Endothelial cell of umbilical vein (primary cell): ENCODE measurements at regions not wholly inside any gene's neighbourhood (a gene's known extent, or its start where the extent isn't known, plus 50 kb on each side); places are given as distances from the start of the nearest gene placed in this dataset.

Source experiments
- BruUV-seq: library from RNA; stranded (reverse); fragments of 400-500 nt; replicated peaks from 2 replicates; lab custom pipeline; 2021; lab: Mats Ljungman, UMichigan
- CTCF ChIA-PET: fragments of 300-600, 350-600 bp; sonication (Branson Sonifier 250); formaldehyde crosslinking; loops from one replicate; lab custom pipeline; 2021; ENCODE audit warnings: antibody characterized with exemption, inconsistent platforms; lab: Charles Lee
- POLR2A ChIA-PET: fragments of 300-600, 350-600 bp; sonication (Branson Sonifier 250); formaldehyde crosslinking; loops from one replicate; lab custom pipeline; 2021; ENCODE audit warnings: antibody characterized with exemption, inconsistent platforms; lab: Charles Lee
- DNase-seq: peaks from one replicate; pipeline ENCODE4 v3.0.0-alpha.2; 2011; ENCODE audit warnings: low read depth, low spot score
- FAIRE-seq: peaks from 2 replicates; lab custom pipeline; 2011; peaks lifted over from hg19 to GRCh38; lab: Jason Lieb, UNC
- H2AFZ ChIP-seq: 2 replicates; pipeline ENCODE4 v1.6.0; 2012; ENCODE audit warnings: low read depth, low read length, control low read depth, inconsistent platforms
- H3K27ac ChIP-seq: 2 replicates; pipeline ENCODE4 v1.5.1; 2011; ENCODE audit warnings: low read depth, mild to moderate bottlenecking, control low read depth, low read length, moderate library complexity; ENCODE audit not compliant: insufficient read depth
- H3K27me3 ChIP-seq, 2 experiments: 2 replicates each; pipeline versions ENCODE4 v1.6.0 to v1.6.1; 2011; ENCODE audit warnings: low read length in 2 of 2, mixed read lengths in 1 of 2; ENCODE audit not compliant: control insufficient read depth in 2 of 2, insufficient read depth in 2 of 2
- H3K36me3 ChIP-seq, 2 experiments: 2 replicates in 1 of 2; 3 replicates in 1 of 2; pipeline ENCODE4 v1.5.1; 2011; ENCODE audit warnings: low read length in 2 of 2, mild to moderate bottlenecking in 1 of 2, moderate library complexity in 1 of 2; ENCODE audit not compliant: control insufficient read depth in 2 of 2, insufficient read depth in 2 of 2; ENCODE audit errors: extremely low read depth in 1 of 2
- H3K4me1 ChIP-seq: 3 replicates; pipeline ENCODE4 v1.5.1; 2011; ENCODE audit warnings: mild to moderate bottlenecking, low read length; ENCODE audit not compliant: control insufficient read depth, insufficient read depth; ENCODE audit errors: extremely low read depth
- H3K4me2 ChIP-seq: 2 replicates; pipeline ENCODE4 v1.6.1; 2011; ENCODE audit warnings: low read length, control low read depth, mixed read lengths; ENCODE audit not compliant: insufficient read depth
- H3K4me3 ChIP-seq, 3 experiments: fragments of 200-600 bp in 1 of 3; sonication (generic), shearing (Covaris generic) in 1 of 3; replicated peaks in 1 of 3; 2 replicates each; pipeline ENCODE4 v1.5.1; 2011 to 2016; ENCODE audit warnings: control low read depth in 3 of 3, low read length in 3 of 3, mild to moderate bottlenecking in 2 of 3, inconsistent platforms in 1 of 3, low read depth in 1 of 3, moderate library complexity in 1 of 3; ENCODE audit not compliant: insufficient read depth in 1 of 3
- H3K79me2 ChIP-seq: 2 replicates; pipeline ENCODE4 v1.6.0; 2012; ENCODE audit warnings: low read length, inconsistent platforms; ENCODE audit not compliant: control insufficient read depth, insufficient read depth
- H3K9ac ChIP-seq: replicated peaks from 2 replicates; pipeline ENCODE3; 2011; ENCODE audit warnings: low read length, control low read depth; ENCODE audit not compliant: insufficient read depth; ENCODE audit errors: extremely low read depth
- H3K9me1 ChIP-seq: replicated peaks from 3 replicates; pipeline ENCODE4 v1.6.0; 2011; ENCODE audit warnings: mild to moderate bottlenecking, low read length; ENCODE audit not compliant: control insufficient read depth, insufficient read depth; ENCODE audit errors: extremely low read depth
- H3K9me3 ChIP-seq: replicated peaks from 2 replicates; pipeline ENCODE4 v1.5.1; 2012; ENCODE audit warnings: low read length, inconsistent platforms; ENCODE audit not compliant: control insufficient read depth, insufficient read depth
- H4K20me1 ChIP-seq: replicated peaks from 2 replicates; pipeline ENCODE3; 2011; ENCODE audit warnings: mild to moderate bottlenecking, low read length; ENCODE audit not compliant: control insufficient read depth, insufficient read depth; ENCODE audit errors: extremely low read depth
- CTCF ChIP-seq, 2 donors: IDR thresholded peaks; 1 replicate in 1 of 2; 2 replicates in 1 of 2; pipeline ENCODE4 v1.5.1; 2011; ENCODE audit warnings: low read length in 2 of 2, mild to moderate bottlenecking in 2 of 2, moderate library complexity in 2 of 2, control low read depth in 1 of 2, inconsistent platforms in 1 of 2, low read depth in 1 of 2; ENCODE audit not compliant: insufficient read depth in 1 of 2; ENCODE audit errors: extremely low read depth in 1 of 2
- EZH2 ChIP-seq: IDR thresholded peaks from 2 replicates; pipeline ENCODE4 v1.6.1; 2012; ENCODE audit warnings: borderline replicate concordance, low read depth, mild to moderate bottlenecking, moderate library complexity, low read length, inconsistent platforms; ENCODE audit not compliant: severe bottlenecking
- FOS ChIP-seq: IDR thresholded peaks from 2 replicates; pipeline ENCODE4 v1.6.1; 2011; ENCODE audit warnings: mild to moderate bottlenecking, low read length, moderate library complexity, borderline replicate concordance; ENCODE audit not compliant: insufficient read depth
- GATA2 ChIP-seq: IDR thresholded peaks from 2 replicates; pipeline ENCODE4 v1.7.0; 2011; ENCODE audit warnings: low read depth, mild to moderate bottlenecking, moderate library complexity, mixed read lengths, low read length; ENCODE audit not compliant: insufficient read length, insufficient read depth
- JUN ChIP-seq: IDR thresholded peaks from 2 replicates; pipeline ENCODE4 v1.6.1; 2011; ENCODE audit warnings: borderline replicate concordance, low read depth; ENCODE audit not compliant: insufficient read length, insufficient read depth
- MAX ChIP-seq: IDR thresholded peaks from 2 replicates; pipeline ENCODE4 v1.6.1; 2011; ENCODE audit not compliant: insufficient read depth, insufficient read length
- MYC ChIP-seq: IDR thresholded peaks from one replicate; pipeline ENCODE4 v1.6.1; 2011; ENCODE audit warnings: mild to moderate bottlenecking, low read depth, low read length
- POLR2A ChIP-seq: IDR thresholded peaks from 2 replicates; pipeline ENCODE4 v1.6.1; 2012; ENCODE audit warnings: low read depth, mild to moderate bottlenecking, control low read depth, low read length
- POLR2AphosphoS5 ChIP-seq: IDR thresholded peaks from 2 replicates; pipeline ENCODE4 v1.6.1; 2012; ENCODE audit warnings: low read depth, mild to moderate bottlenecking, control low read depth, low read length, moderate library complexity; ENCODE audit not compliant: insufficient read depth
- dilution Hi-C: fragments of 300-500 bp; cut with MboI; formaldehyde crosslinking; loops from one replicate; pipeline ENCODE4 v1.15.0; 2019; ENCODE audit warnings: low sequenced_read_pairs; ENCODE audit not compliant: extremely low pct_ligation_motif_present
- intact Hi-C: fragments of 100-400 bp; cut with micrococcal nuclease; formaldehyde crosslinking; loops from one replicate; pipeline ENCODE4 v1.10.0; 2022

- TF ChIP-seq CTCF (IDR thresholded peaks at IDR 0.05; ENCODE audit: extremely low read depth in 1 of 2, insufficient read depth in 1 of 2, low read depth in 1 of 2, low read length in 2 of 2) (no peak), EZH2 (no peak)
- Histone ChIP-seq H3K9ac (no peak overlapping the region), H4K20me1 (no peaks in the 10 kb centered on the region), H3K9me1 (no peaks in the 10 kb centered on the region), H3K27ac (no peak overlapping the region), H3K36me3 (no peaks in the 10 kb centered on the region), H3K4me2 (no peak overlapping the region), H3K9me3 (no peaks in the 10 kb centered on the region), H3K27me3 (peaks cover 0 to 2% of the 10 kb centered on the region in 2 experiments), H3K4me3 (no peak overlapping the region), H2AFZ (no peak overlapping the region), H3K79me2 (no peaks in the 10 kb centered on the region), H3K4me1 (no peaks in the 10 kb centered on the region)
- intact Hi-C loops: no loop called here
- dilution Hi-C loops: no loop called here
- ChIA-PET CTCF (interaction anchor here (1.8 kb wide), 1 partner anchor 20 kb away, joined by 4 read pairs; no protein-coding TSS in a partner anchor), POLR2A (no interaction called here)
- FAIRE-seq (no peak), DNase-seq (no peak)
- BruUV-seq: no TSS peak
These were observed 69.5 kb upstream of the MAP3K1 start for GRCh38 chr5:56745864-56746263.

GRCh38 chr5:56740868-56741267 is 74.5 kb upstream of the MAP3K1 start:
- dilution Hi-C loops: no loop called here
- no peak overlapping the region for H3K4me2 ChIP-seq
- peak; percentile 8 for FAIRE-seq

More at GRCh38 chr5:56740868-56741267, 74.5 kb upstream of the MAP3K1 start:
- TF ChIP-seq POLR2A (no peak), JUN (no peak), MAX (no peak), EZH2 (no peak), FOS (no peak), CTCF (IDR thresholded peaks at IDR 0.05; ENCODE audit: extremely low read depth in 1 of 2, insufficient read depth in 1 of 2, low read depth in 1 of 2, low read length in 2 of 2) (no peak), GATA2 (no peak), MYC (no peak), POLR2AphosphoS5 (no peak)
- no peaks in the 10 kb centered on the region for H3K27me3 ChIP-seq
- H4K20me1 ChIP-seq: no peaks in the 10 kb centered on the region
- H3K9me3 ChIP-seq: no peaks in the 10 kb centered on the region
- POLR2A ChIA-PET: no interaction called here
- DNase-seq: no peak
- no peak overlapping the region for H2AFZ ChIP-seq
- no peaks in the 10 kb centered on the region for H3K36me3 ChIP-seq
- BruUV-seq: no TSS peak
- intact Hi-C loops: no loop called here
- CTCF ChIA-PET: no interaction called here
- H3K79me2 ChIP-seq: no peaks in the 10 kb centered on the region
- H3K9ac ChIP-seq: no peak overlapping the region
- H3K4me1 ChIP-seq: peaks cover 13% of the 10 kb centered on the region
- H3K27ac ChIP-seq: no peak overlapping the region
- H3K4me3 ChIP-seq: no peak overlapping the region
- no peaks in the 10 kb centered on the region for H3K9me1 ChIP-seq
